ENCODE measurements at regions not wholly inside any gene's neighbourhood (a gene's known extent, or its start where the extent isn't known, plus 50 kb on each side); places are given as distances from the start of the nearest gene placed in this dataset.

DNA sequence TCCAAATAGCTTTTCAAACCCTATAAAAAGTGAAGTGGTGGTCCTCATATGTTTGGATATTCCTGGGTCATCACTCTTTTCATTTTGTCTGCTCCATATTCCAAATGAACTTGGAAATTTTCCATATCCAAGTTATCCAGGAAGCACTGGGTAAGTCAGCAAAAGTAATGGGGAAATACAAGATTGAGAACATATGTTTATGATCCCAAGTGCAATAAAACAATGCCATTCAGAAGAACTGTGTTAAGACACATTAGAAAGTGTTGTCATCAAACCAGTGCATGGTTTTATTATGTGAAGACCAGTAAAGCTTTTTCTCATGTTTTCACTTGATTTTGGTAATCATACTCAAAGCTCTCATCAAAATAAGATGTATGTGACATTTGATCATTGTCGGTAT is 363.4 kb downstream of the RPRM start:
- H3K27ac Mint-ChIP-seq, result no peak overlapping the region
- H3K27me3 Mint-ChIP-seq, result no peaks in the 10 kb centered on the region

GRCh38 chr2:153110486-153110885 is 368.1 kb downstream of the RPRM start:
- peaks cover 0 to 4% (median 2%) of the 10 kb centered on the region in 3 donors for H3K4me1 Mint-ChIP-seq
- no peaks in the 10 kb centered on the region for H3K36me3 Mint-ChIP-seq
- no peaks in the 10 kb centered on the region for H3K27me3 Mint-ChIP-seq
- H3K4me3 Mint-ChIP-seq, result no peak overlapping the region
- H3K27ac Mint-ChIP-seq, result no peak overlapping the region
- peaks cover 0 to 1% (median 0%) of the 10 kb centered on the region in 3 donors for H3K9me3 Mint-ChIP-seq

More for the DNA sequence above, 363.4 kb downstream of the RPRM start:
- Mint-ChIP-seq H3K4me3 (no peak overlapping the region), H3K4me1 (no peaks in the 10 kb centered on the region), H3K9me3 (peaks cover 0 to 4% (median 0%) of the 10 kb centered on the region in 3 donors), H3K36me3 (no peaks in the 10 kb centered on the region)

- Mint-ChIP-seq H3K4me1 (peaks cover 0 to 4% (median 2%) of the 10 kb centered on the region in 3 donors), H3K4me3 (no peak overlapping the region), H3K9me3 (peaks cover 0 to 1% (median 0%) of the 10 kb centered on the region in 3 donors), H3K27me3 (no peaks in the 10 kb centered on the region), H3K36me3 (no peaks in the 10 kb centered on the region), H3K27ac (no peak overlapping the region)
These were observed 368.8 kb downstream of the RPRM start for GRCh38 chr2:153109793-153110192.

- Mint-ChIP-seq H3K9me3 (peaks cover 0 to 2% (median 0%) of the 10 kb centered on the region in 3 donors), H3K36me3 (no peaks in the 10 kb centered on the region), H3K4me3 (no peak overlapping the region), H3K27ac (no peak overlapping the region), H3K27me3 (no peaks in the 10 kb centered on the region), H3K4me1 (peaks cover 0 to 4% (median 2%) of the 10 kb centered on the region in 3 donors)
These were observed 371.6 kb downstream of the RPRM start for GRCh38 chr2:153106802-153107477.

- Mint-ChIP-seq H3K4me1 (peaks cover 0 to 4% (median 2%) of the 10 kb centered on the region in 3 donors), H3K9me3 (peaks cover 0 to 2% (median 0%) of the 10 kb centered on the region in 3 donors), H3K4me3 (no peak overlapping the region), H3K36me3 (no peaks in the 10 kb centered on the region), H3K27ac (no peak overlapping the region), H3K27me3 (no peaks in the 10 kb centered on the region)
These were observed 372.6 kb downstream of the RPRM start for GRCh38 chr2:153105829-153106578.

DNA sequence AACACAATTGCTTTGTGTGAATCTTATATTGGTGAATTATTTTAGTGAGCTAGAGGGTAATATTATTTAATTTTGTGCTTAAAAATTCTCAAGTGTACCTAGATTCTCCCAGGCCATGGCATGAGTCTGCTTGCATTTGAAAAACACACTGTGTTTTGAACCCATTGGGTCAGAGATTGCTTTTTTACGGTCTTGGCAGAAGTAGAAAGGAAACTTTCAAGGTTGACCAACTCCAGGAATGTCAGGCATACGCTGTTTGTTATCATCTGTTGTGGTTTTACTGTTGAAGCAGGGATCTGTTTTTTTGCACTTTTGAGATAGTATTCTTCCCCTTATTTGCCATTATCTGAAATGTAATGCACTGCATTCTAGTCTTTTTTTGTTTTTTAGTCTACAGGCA is 377.4 kb downstream of the RPRM start:
- Mint-ChIP-seq H3K27ac (no peak overlapping the region), H3K4me1 (no peaks in the 10 kb centered on the region), H3K27me3 (no peaks in the 10 kb centered on the region)

GRCh38 chr2:153100151-153100550 is 378.4 kb downstream of the RPRM start:
- no peaks in the 10 kb centered on the region for H3K27me3 Mint-ChIP-seq
- H3K4me3 Mint-ChIP-seq, result no peak overlapping the region
- H3K27ac Mint-ChIP-seq, result no peak overlapping the region
- H3K36me3 Mint-ChIP-seq, result no peaks in the 10 kb centered on the region
- H3K4me1 Mint-ChIP-seq, result no peaks in the 10 kb centered on the region
- H3K9me3 Mint-ChIP-seq, result peaks cover 0 to 2% (median 0%) of the 10 kb centered on the region in 3 donors

More for the DNA sequence above, 377.4 kb downstream of the RPRM start:
- Mint-ChIP-seq H3K9me3 (peaks cover 0 to 2% (median 0%) of the 10 kb centered on the region in 3 donors), H3K36me3 (no peaks in the 10 kb centered on the region), H3K4me3 (no peak overlapping the region)

GRCh38 chr2:153098073-153098472 is 379.7 kb downstream of the ARL6IP6 start:
- Mint-ChIP-seq H3K4me1 (no peaks in the 10 kb centered on the region), H3K4me3 (no peak overlapping the region), H3K36me3 (no peaks in the 10 kb centered on the region), H3K27me3 (no peaks in the 10 kb centered on the region), H3K9me3 (peaks cover 0 to 3% (median 0%) of the 10 kb centered on the region in 3 donors), H3K27ac (no peak overlapping the region)

DNA sequence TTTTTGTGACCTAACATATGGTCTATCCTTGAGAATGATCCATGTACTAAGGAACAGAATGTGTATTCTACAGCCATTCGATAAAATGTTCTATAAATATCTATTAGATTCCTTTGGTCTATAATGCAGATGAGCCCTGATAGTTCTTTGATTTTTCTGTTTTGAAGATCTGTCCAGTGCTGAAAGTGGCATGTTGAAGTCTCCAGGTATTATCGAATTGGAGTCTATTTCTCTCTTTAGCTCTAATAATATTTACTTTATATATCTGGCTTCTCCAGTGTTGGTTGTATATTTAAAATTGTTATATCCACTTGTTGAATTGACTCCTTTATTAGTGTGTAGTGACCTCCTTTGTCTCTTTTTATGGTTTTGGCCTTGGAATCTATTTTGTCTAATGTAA is 377.9 kb downstream of the ARL6IP6 start:
- Mint-ChIP-seq H3K4me3 (no peak overlapping the region), H3K4me1 (peaks cover 0 to 2% (median 0%) of the 10 kb centered on the region in 3 donors), H3K36me3 (no peaks in the 10 kb centered on the region)

GRCh38 chr2:153091344-153091743 is 372.9 kb downstream of the ARL6IP6 start:
- Mint-ChIP-seq H3K27me3 (no peaks in the 10 kb centered on the region), H3K4me3 (no peak overlapping the region), H3K27ac (no peak overlapping the region), H3K9me3 (peaks cover 0 to 6% (median 3%) of the 10 kb centered on the region in 3 donors), H3K36me3 (no peaks in the 10 kb centered on the region), H3K4me1 (peaks cover 0 to 2% (median 0%) of the 10 kb centered on the region in 3 donors)

More for the DNA sequence above, 377.9 kb downstream of the ARL6IP6 start:
- Mint-ChIP-seq H3K27me3 (no peaks in the 10 kb centered on the region), H3K27ac (no peak overlapping the region), H3K9me3 (peaks cover 0 to 6% (median 3%) of the 10 kb centered on the region in 3 donors)

DNA sequence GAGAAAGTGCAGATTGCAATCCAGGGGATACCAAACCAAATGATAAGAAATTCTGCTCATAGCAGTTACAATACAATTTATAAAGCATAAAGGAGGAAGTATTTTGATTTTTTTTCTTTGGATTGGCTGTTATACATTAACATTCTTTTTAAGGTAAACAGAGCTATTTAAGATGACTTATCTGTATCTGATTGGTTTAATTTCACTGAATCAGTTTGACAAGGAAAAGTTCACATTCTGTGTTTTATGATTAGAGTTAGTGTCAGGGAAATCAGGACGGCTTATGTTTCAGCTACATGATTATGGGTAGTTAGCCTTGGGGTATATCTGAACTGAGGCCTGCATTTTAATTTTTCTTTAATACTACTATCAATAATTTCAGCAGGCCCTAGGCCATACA is 360.9 kb downstream of the ARL6IP6 start:
- Mint-ChIP-seq H3K9me3 (peaks cover 1 to 9% (median 6%) of the 10 kb centered on the region in 3 donors), H3K36me3 (no peaks in the 10 kb centered on the region), H3K27me3 (no peaks in the 10 kb centered on the region), H3K4me1 (no peaks in the 10 kb centered on the region), H3K4me3 (no peak overlapping the region), H3K27ac (no peak overlapping the region)

DNA sequence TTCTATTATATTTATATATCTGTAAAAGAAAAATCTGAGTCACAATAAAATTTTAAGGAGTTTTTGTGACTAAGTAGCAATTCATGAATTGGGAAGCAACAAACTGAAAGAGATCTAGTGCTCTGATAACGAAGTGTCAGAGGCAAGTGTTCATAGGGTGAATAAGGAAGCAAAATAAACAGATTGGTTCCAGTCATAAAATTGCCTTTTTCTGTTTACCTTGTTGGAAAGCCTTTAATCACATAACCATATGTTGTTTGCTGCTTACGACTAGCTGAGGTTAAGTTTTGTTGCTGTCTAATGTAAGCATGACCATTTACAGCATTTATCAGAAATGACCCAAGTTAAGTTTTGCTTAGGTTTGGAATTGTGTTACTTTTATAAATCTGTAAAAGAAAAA is 358.9 kb downstream of the ARL6IP6 start:
- H3K27me3 Mint-ChIP-seq, result no peaks in the 10 kb centered on the region
- no peaks in the 10 kb centered on the region for H3K4me1 Mint-ChIP-seq
- H3K36me3 Mint-ChIP-seq, result no peaks in the 10 kb centered on the region
- H3K9me3 Mint-ChIP-seq, result peaks cover 0 to 3% (median 1%) of the 10 kb centered on the region in 3 donors
- H3K27ac Mint-ChIP-seq, result no peak overlapping the region
- H3K4me3 Mint-ChIP-seq, result no peak overlapping the region

GRCh38 chr2:153074207-153074606 is 355.8 kb downstream of the ARL6IP6 start:
- no peak overlapping the region for H3K4me3 Mint-ChIP-seq
- H3K9me3 Mint-ChIP-seq, result peaks cover 0 to 3% (median 0%) of the 10 kb centered on the region in 3 donors
- no peak overlapping the region for H3K27ac Mint-ChIP-seq
- no peaks in the 10 kb centered on the region for H3K4me1 Mint-ChIP-seq
- H3K36me3 Mint-ChIP-seq, result no peaks in the 10 kb centered on the region
- no peaks in the 10 kb centered on the region for H3K27me3 Mint-ChIP-seq

DNA sequence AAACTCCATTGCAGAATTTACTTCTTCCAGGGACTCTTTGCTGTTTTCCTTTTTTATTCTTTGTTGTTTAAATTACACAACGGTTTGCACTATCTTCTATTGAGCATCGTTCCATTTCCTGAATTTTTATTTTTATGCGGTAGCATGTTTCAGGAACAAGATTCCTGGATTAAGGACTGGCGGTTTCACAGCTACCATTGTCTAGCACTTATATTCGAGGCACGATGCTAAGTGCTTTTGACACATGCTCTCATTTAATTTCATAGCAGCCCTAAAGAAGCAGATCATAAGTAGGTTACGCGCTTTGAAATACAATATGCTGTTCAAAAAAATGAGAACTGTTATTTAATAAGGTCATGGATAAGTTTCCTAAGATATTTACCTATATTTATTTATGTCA is 354.4 kb downstream of the ARL6IP6 start:
- Mint-ChIP-seq H3K4me3 (peak overlapping the region in 1 of 4 donors; percentile 1), H3K27ac (no peak overlapping the region), H3K9me3 (no peaks in the 10 kb centered on the region), H3K4me1 (no peaks in the 10 kb centered on the region), H3K36me3 (no peaks in the 10 kb centered on the region), H3K27me3 (no peaks in the 10 kb centered on the region)

- no peaks in the 10 kb centered on the region for H3K9me3 Mint-ChIP-seq
- H3K36me3 Mint-ChIP-seq, result no peaks in the 10 kb centered on the region
- H3K27ac Mint-ChIP-seq, result no peak overlapping the region
- H3K27me3 Mint-ChIP-seq, result no peaks in the 10 kb centered on the region
- H3K4me1 Mint-ChIP-seq, result no peaks in the 10 kb centered on the region
- H3K4me3 Mint-ChIP-seq, result no peak overlapping the region
These were observed 353.7 kb downstream of the ARL6IP6 start for GRCh38 chr2:153072077-153072476.
